ENCODE measurements at regions not wholly inside any gene's neighbourhood (a gene's known extent, or its start where the extent isn't known, plus 50 kb on each side); places are given as distances from the start of the nearest gene placed in this dataset.

- TF ChIP-seq CTCF (conservative IDR thresholded peaks at IDR 0.05 in 1 of 2, IDR thresholded peaks at IDR 0.05 in 1 of 2; ENCODE audit: low read depth in 1 of 2, low read length in 2 of 2): no peak
- no peak for TF ChIP-seq EZH2 (IDR thresholded peaks at IDR 0.05; ENCODE audit: low read length, missing control alignments)
Observed at GRCh38 chr20:22687676-22688349, 103.4 kb upstream of the FOXA2 start.
